CD8-positive, alpha-beta memory T cell (primary cell): ENCODE measurements at regions not wholly inside any gene's neighbourhood (a gene's known extent, or its start where the extent isn't known, plus 50 kb on each side); places are given as distances from the start of the nearest gene placed in this dataset.
A peak's percentile ranks its signal among the peaks of the same experiment; 100 is the strongest.

Experiments
- CTCF ChIA-PET: fragments of 350-600 bp; sonication (Branson Sonifier 250); formaldehyde crosslinking; loops from one replicate; lab custom pipeline; 2021; ENCODE audit warnings: antibody characterized with exemption; lab: Charles Lee
- POLR2A ChIA-PET: fragments of 350-600 bp; sonication (Branson Sonifier 250); formaldehyde crosslinking; loops from one replicate; lab custom pipeline; 2021; ENCODE audit warnings: antibody characterized with exemption; lab: Charles Lee
- DNase-seq, 5 donors: peaks; one replicate each; pipeline versions ENCODE4 v3.0.0 to v3.0.0-alpha.2; 2020 to 2022; ENCODE audit warnings: mixed read lengths in 1 of 5
- H3K27ac ChIP-seq: one replicate; pipeline ENCODE4 v1.7.0; 2013; ENCODE audit warnings: low read depth, mild to moderate bottlenecking, low read length, moderate library complexity
- H3K27me3 ChIP-seq: 2 replicates; pipeline ENCODE4 v1.7.0; 2013; ENCODE audit warnings: low read length, mild to moderate bottlenecking; ENCODE audit not compliant: insufficient read depth, poor library complexity, severe bottlenecking
- H3K36me3 ChIP-seq: 2 replicates; pipeline ENCODE4 v1.7.0; 2013; ENCODE audit warnings: mild to moderate bottlenecking, low read length, moderate library complexity; ENCODE audit not compliant: insufficient read depth
- H3K4me1 ChIP-seq: 2 replicates; pipeline ENCODE4 v1.7.0; 2013; ENCODE audit warnings: mild to moderate bottlenecking, low read length, moderate library complexity; ENCODE audit not compliant: insufficient read depth
- H3K4me3 ChIP-seq: 2 replicates; pipeline ENCODE4 v1.7.0; 2013; ENCODE audit warnings: mild to moderate bottlenecking, low read length
- H3K9me3 ChIP-seq: 2 replicates; pipeline ENCODE4 v1.7.0; 2013; ENCODE audit warnings: mild to moderate bottlenecking, low read length
- H3K27ac Mint-ChIP-seq, 8 donors: one replicate each; pipeline ENCODE4 v1.8.0; 2020 to 2021; ENCODE audit warnings: mixed read lengths in 8 of 8, mild to moderate bottlenecking in 6 of 8, inconsistent platforms in 3 of 8, moderate library complexity in 3 of 8
- H3K27me3 Mint-ChIP-seq, 2 donors: one replicate each; pipeline ENCODE4 v1.8.0; 2020 to 2021; ENCODE audit warnings: mixed read lengths in 2 of 2, mild to moderate bottlenecking in 1 of 2, moderate library complexity in 1 of 2
- H3K36me3 Mint-ChIP-seq, 3 donors: one replicate each; pipeline ENCODE4 v1.8.0; 2020 to 2021; ENCODE audit warnings: mixed read lengths in 3 of 3, inconsistent platforms in 1 of 3, mild to moderate bottlenecking in 1 of 3
- H3K4me1 Mint-ChIP-seq, 3 donors: one replicate each; pipeline ENCODE4 v1.8.0; 2020 to 2021; ENCODE audit warnings: mixed read lengths in 3 of 3, inconsistent platforms in 1 of 3, mild to moderate bottlenecking in 1 of 3
- H3K4me3 Mint-ChIP-seq, 7 donors: one replicate each; pipeline ENCODE4 v1.8.0; 2020 to 2021; ENCODE audit warnings: mixed read lengths in 7 of 7, mild to moderate bottlenecking in 6 of 7, moderate library complexity in 4 of 7, inconsistent platforms in 2 of 7
- H3K9me3 Mint-ChIP-seq, 5 donors: one replicate each; pipeline ENCODE4 v1.8.0; 2020 to 2022; ENCODE audit warnings: mixed read lengths in 5 of 5, mild to moderate bottlenecking in 3 of 5, moderate library complexity in 2 of 5, inconsistent platforms in 1 of 5

- Histone ChIP-seq H3K27me3 (no peaks in the 10 kb centered on the region), H3K36me3 (no peaks in the 10 kb centered on the region), H3K9me3 (no peaks in the 10 kb centered on the region), H3K4me1 (no peaks in the 10 kb centered on the region), H3K4me3 (no peak overlapping the region), H3K27ac (no peak overlapping the region)
- POLR2A ChIA-PET: no interaction called here
- Mint-ChIP-seq H3K36me3 (peaks cover 0 to 16% (median 0%) of the 10 kb centered on the region in 3 donors), H3K27ac (no peak overlapping the region), H3K9me3 (peaks cover 29 to 34% (median 30%) of the 10 kb centered on the region in 5 donors), H3K4me1 (no peaks in the 10 kb centered on the region), H3K27me3 (peaks cover 1 to 16% of the 10 kb centered on the region in 2 donors), H3K4me3 (no peak overlapping the region)
- CTCF ChIA-PET: no interaction called here
- DNase-seq: no peak
Measured at GRCh38 chr5:68612972-68613371, 397.4 kb downstream of the PIK3R1 start.

GRCh38 chr5:68618501-68618900 is 402.9 kb downstream of the PIK3R1 start:
- no peaks in the 10 kb centered on the region for H3K4me1 Mint-ChIP-seq
- H3K27me3 Mint-ChIP-seq: peaks cover 0 to 13% of the 10 kb centered on the region in 2 donors
- H3K36me3 Mint-ChIP-seq: no peaks in the 10 kb centered on the region
- Histone ChIP-seq H3K9me3 (no peaks in the 10 kb centered on the region), H3K36me3 (no peaks in the 10 kb centered on the region), H3K4me3 (no peak overlapping the region), H3K4me1 (no peaks in the 10 kb centered on the region), H3K27me3 (no peaks in the 10 kb centered on the region), H3K27ac (no peak overlapping the region)
- POLR2A ChIA-PET: no interaction called here
- no peak for DNase-seq
- no peak overlapping the region for H3K4me3 Mint-ChIP-seq
- no peak overlapping the region for H3K27ac Mint-ChIP-seq
- CTCF ChIA-PET: no interaction called here
- peaks cover 0 to 8% (median 4%) of the 10 kb centered on the region in 5 donors for H3K9me3 Mint-ChIP-seq

- H3K9me3 Mint-ChIP-seq: peaks cover 0 to 4% (median 0%) of the 10 kb centered on the region in 5 donors
- DNase-seq: no peak
- H3K36me3 Mint-ChIP-seq: peaks cover 0 to 2% (median 0%) of the 10 kb centered on the region in 3 donors
- ChIA-PET POLR2A (no interaction called here), CTCF (no interaction called here)
- H3K27ac Mint-ChIP-seq: no peak overlapping the region
- H3K27me3 Mint-ChIP-seq: peaks cover 6 to 11% of the 10 kb centered on the region in 2 donors
- H3K27me3 ChIP-seq: no peaks in the 10 kb centered on the region
- no peaks in the 10 kb centered on the region for H3K36me3 ChIP-seq
- H3K4me3 ChIP-seq: no peak overlapping the region
- no peaks in the 10 kb centered on the region for H3K4me1 Mint-ChIP-seq
- H3K4me1 ChIP-seq: no peaks in the 10 kb centered on the region
- no peaks in the 10 kb centered on the region for H3K9me3 ChIP-seq
- H3K27ac ChIP-seq: no peak overlapping the region
- no peak overlapping the region for H3K4me3 Mint-ChIP-seq
Measured at GRCh38 chr5:68627001-68627400, 411.4 kb downstream of the PIK3R1 start.

GRCh38 chr5:68628082-68628814 is 412.7 kb downstream of the PIK3R1 start:
- Histone ChIP-seq H3K36me3 (no peaks in the 10 kb centered on the region), H3K27ac (no peak overlapping the region), H3K9me3 (no peaks in the 10 kb centered on the region), H3K4me3 (no peak overlapping the region), H3K4me1 (no peaks in the 10 kb centered on the region), H3K27me3 (no peaks in the 10 kb centered on the region)
- POLR2A ChIA-PET: no interaction called here
- Mint-ChIP-seq H3K27ac (no peak overlapping the region), H3K4me3 (no peak overlapping the region), H3K27me3 (peaks cover 6% of the 10 kb centered on the region in 2 donors), H3K4me1 (no peaks in the 10 kb centered on the region), H3K9me3 (peaks cover 0 to 4% (median 0%) of the 10 kb centered on the region in 5 donors), H3K36me3 (peaks cover 0 to 2% (median 0%) of the 10 kb centered on the region in 3 donors)
- CTCF ChIA-PET: no interaction called here
- DNase-seq: no peak

- H3K27me3 Mint-ChIP-seq: peaks cover 0 to 2% of the 10 kb centered on the region in 2 donors
Measured at GRCh38 chr5:68630354-68630753, 414.8 kb downstream of the PIK3R1 start.

GRCh38 chr5:68631884-68632283 is 416.3 kb downstream of the PIK3R1 start:
- H3K9me3 Mint-ChIP-seq: no peaks in the 10 kb centered on the region
- Histone ChIP-seq H3K4me3 (no peak overlapping the region), H3K27me3 (no peaks in the 10 kb centered on the region), H3K27ac (no peak overlapping the region), H3K9me3 (no peaks in the 10 kb centered on the region), H3K4me1 (no peaks in the 10 kb centered on the region), H3K36me3 (no peaks in the 10 kb centered on the region)
- no peak overlapping the region for H3K4me3 Mint-ChIP-seq
- ChIA-PET POLR2A (no interaction called here), CTCF (no interaction called here)
- H3K36me3 Mint-ChIP-seq: peaks cover 0 to 2% (median 0%) of the 10 kb centered on the region in 3 donors
- H3K4me1 Mint-ChIP-seq: no peaks in the 10 kb centered on the region
- H3K27me3 Mint-ChIP-seq: peaks cover 0 to 5% of the 10 kb centered on the region in 2 donors
- DNase-seq: no peak
- H3K27ac Mint-ChIP-seq: no peak overlapping the region

More at GRCh38 chr5:68630354-68630753, 414.8 kb downstream of the PIK3R1 start:
- no peak overlapping the region for H3K4me3 ChIP-seq
- Mint-ChIP-seq H3K27ac (no peak overlapping the region), H3K4me1 (no peaks in the 10 kb centered on the region), H3K9me3 (peaks cover 0 to 3% (median 0%) of the 10 kb centered on the region in 5 donors), H3K4me3 (no peak overlapping the region), H3K36me3 (peaks cover 0 to 2% (median 0%) of the 10 kb centered on the region in 3 donors)
- H3K27me3 ChIP-seq: no peaks in the 10 kb centered on the region
- no peak overlapping the region for H3K27ac ChIP-seq
- no peaks in the 10 kb centered on the region for H3K36me3 ChIP-seq
- ChIA-PET POLR2A (no interaction called here), CTCF (no interaction called here)
- no peaks in the 10 kb centered on the region for H3K4me1 ChIP-seq
- H3K9me3 ChIP-seq: no peaks in the 10 kb centered on the region
- DNase-seq: no peak

GRCh38 chr5:68641211-68641610 is 425.7 kb downstream of the PIK3R1 start:
- Mint-ChIP-seq H3K9me3 (peaks cover 0 to 5% (median 0%) of the 10 kb centered on the region in 5 donors), H3K27ac (no peak overlapping the region), H3K36me3 (no peaks in the 10 kb centered on the region), H3K4me3 (no peak overlapping the region), H3K27me3 (peaks cover 2 to 8% of the 10 kb centered on the region in 2 donors), H3K4me1 (no peaks in the 10 kb centered on the region)
- no peak for DNase-seq
- Histone ChIP-seq H3K27me3 (no peaks in the 10 kb centered on the region), H3K9me3 (no peaks in the 10 kb centered on the region), H3K4me1 (no peaks in the 10 kb centered on the region), H3K36me3 (no peaks in the 10 kb centered on the region), H3K4me3 (no peak overlapping the region), H3K27ac (no peak overlapping the region)
- ChIA-PET CTCF (no interaction called here), POLR2A (no interaction called here)

GRCh38 chr5:68643064-68643463 is 427.5 kb downstream of the PIK3R1 start:
- ChIA-PET CTCF (no interaction called here), POLR2A (interaction anchor here (0.7 kb wide), 1 partner anchor 1093 kb away, joined by 4 read pairs; no protein-coding TSS in a partner anchor)
- H3K36me3 ChIP-seq: no peaks in the 10 kb centered on the region

More at GRCh38 chr5:68643064-68643463, 427.5 kb downstream of the PIK3R1 start:
- H3K4me3 Mint-ChIP-seq: no peak overlapping the region
- Histone ChIP-seq H3K4me1 (no peaks in the 10 kb centered on the region), H3K27me3 (no peaks in the 10 kb centered on the region), H3K27ac (no peak overlapping the region), H3K9me3 (no peaks in the 10 kb centered on the region), H3K4me3 (no peak overlapping the region)
- DNase-seq: no peak
- peaks cover 0 to 5% (median 0%) of the 10 kb centered on the region in 5 donors for H3K9me3 Mint-ChIP-seq
- H3K27me3 Mint-ChIP-seq: peaks cover 0 to 8% of the 10 kb centered on the region in 2 donors
- no peaks in the 10 kb centered on the region for H3K4me1 Mint-ChIP-seq
- peak overlapping the region in 1 of 8 donors; percentile 26 for H3K27ac Mint-ChIP-seq
- no peaks in the 10 kb centered on the region for H3K36me3 Mint-ChIP-seq
